ENCODE measurements at regions not wholly inside any gene's neighbourhood (a gene's known extent, or its start where the extent isn't known, plus 50 kb on each side); places are given as distances from the start of the nearest gene placed in this dataset.

DNA sequence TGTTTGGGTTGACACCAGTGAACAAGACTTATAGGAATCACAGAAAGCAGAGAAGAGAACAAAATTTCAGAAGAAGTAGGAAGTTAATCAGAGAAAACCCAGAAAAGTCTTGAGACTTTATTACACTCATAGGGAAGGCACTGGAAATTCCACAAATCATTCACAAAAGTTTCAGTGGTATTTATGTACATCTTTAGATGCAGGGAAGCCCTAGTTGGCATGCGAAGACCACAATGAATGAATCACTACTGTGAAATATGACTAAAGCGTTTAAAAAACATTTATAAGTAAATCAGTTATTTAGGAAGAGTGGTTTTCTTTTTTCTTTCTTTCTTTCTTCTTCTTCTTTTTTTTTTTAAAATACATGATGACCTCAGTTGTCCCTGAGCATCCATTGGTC lies 105.1 kb downstream of the NUP35 start:
- DNase-seq (ENCODE audit: extremely low spot score), result no peak
- CTCF ChIA-PET, result no interaction called here
- no peak for TF ChIP-seq CTBP1 (IDR thresholded peaks at IDR 0.05; ENCODE audit: borderline replicate concordance)
- TF ChIP-seq ZNF384 (IDR thresholded peaks at IDR 0.05), result no peak
- TF ChIP-seq FOXM1 (IDR thresholded peaks at IDR 0.05; ENCODE audit: borderline replicate concordance), result no peak
- TF ChIP-seq FOXA1 (IDR thresholded peaks at IDR 0.05), result no peak
- TF ChIP-seq L3MBTL2 (conservative IDR thresholded peaks at IDR 0.05), result no peak
- no peak for TF ChIP-seq ELF4 (IDR thresholded peaks at IDR 0.05)
- no peak for TF ChIP-seq LEF1 (IDR thresholded peaks at IDR 0.05; ENCODE audit: borderline replicate concordance)
- no peak for TF ChIP-seq ARNT (IDR thresholded peaks at IDR 0.05)
- TF ChIP-seq NFRKB (IDR thresholded peaks at IDR 0.05), result no peak
- TF ChIP-seq SUZ12 (IDR thresholded peaks at IDR 0.05), result no peak
- TF ChIP-seq SP1 (IDR thresholded peaks at IDR 0.05), result no peak
- no peak for TF ChIP-seq BHLHE40 (IDR thresholded peaks at IDR 0.05; ENCODE audit: borderline replicate concordance)
- TF ChIP-seq HDGF (IDR thresholded peaks at IDR 0.05; ENCODE audit: borderline replicate concordance), result no peak
- TF ChIP-seq, protein P1, sequence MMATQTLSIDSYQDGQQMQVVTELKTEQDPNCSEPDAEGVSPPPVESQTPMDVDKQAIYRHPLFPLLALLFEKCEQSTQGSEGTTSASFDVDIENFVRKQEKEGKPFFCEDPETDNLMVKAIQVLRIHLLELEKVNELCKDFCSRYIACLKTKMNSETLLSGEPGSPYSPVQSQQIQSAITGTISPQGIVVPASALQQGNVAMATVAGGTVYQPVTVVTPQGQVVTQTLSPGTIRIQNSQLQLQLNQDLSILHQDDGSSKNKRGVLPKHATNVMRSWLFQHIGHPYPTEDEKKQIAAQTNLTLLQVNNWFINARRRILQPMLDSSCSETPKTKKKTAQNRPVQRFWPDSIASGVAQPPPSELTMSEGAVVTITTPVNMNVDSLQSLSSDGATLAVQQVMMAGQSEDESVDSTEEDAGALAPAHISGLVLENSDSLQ (IDR thresholded peaks at IDR 0.05), result no peak
- no peak for TF ChIP-seq FOXK2 (IDR thresholded peaks at IDR 0.05)
- no peak for TF ChIP-seq TARDBP (IDR thresholded peaks at IDR 0.05)
- POLR2A ChIA-PET, result no interaction called here

DNA sequence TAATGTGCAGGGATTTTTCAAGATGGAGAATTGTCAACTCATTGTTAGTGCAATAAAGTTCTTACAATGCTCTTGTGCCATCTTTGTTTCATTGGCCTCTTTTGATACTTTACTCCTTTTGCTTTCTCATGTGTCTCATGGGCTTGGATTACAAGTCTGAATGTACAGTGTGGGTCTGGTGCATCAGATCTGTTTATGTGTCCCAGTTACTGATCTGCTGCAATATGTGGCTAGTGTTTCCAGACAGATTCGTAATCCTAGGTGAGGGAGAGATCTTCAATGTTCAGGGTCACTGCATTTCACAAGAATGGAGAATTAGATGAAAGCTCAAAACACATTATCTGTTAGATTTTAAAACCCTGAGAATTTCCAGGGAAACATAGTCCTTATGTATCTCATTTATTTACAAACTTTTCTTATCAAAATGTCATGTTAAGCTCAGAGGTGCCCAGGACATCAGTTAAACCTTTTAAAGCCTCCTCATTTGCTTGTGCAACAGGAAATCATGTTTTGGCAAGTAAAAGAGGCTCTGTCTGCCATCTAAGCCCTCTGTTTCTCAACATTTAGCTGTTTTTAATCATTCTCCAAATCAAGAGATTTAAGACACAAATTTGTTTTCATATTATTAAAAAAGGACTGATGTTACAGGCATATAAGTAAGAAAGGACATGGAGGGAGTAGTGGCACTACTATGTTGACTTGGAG lies 108.1 kb downstream of the NUP35 start:
- no peak for TF ChIP-seq FOXM1 (IDR thresholded peaks at IDR 0.05; ENCODE audit: borderline replicate concordance)
- no peak for TF ChIP-seq L3MBTL2 (conservative IDR thresholded peaks at IDR 0.05)
- TF ChIP-seq ARNT (IDR thresholded peaks at IDR 0.05), result no peak
- TF ChIP-seq BHLHE40 (IDR thresholded peaks at IDR 0.05; ENCODE audit: borderline replicate concordance), result no peak
- TF ChIP-seq FOXA1 (IDR thresholded peaks at IDR 0.05), result no peak
- no peak for TF ChIP-seq CTBP1 (IDR thresholded peaks at IDR 0.05; ENCODE audit: borderline replicate concordance)
- no peak for TF ChIP-seq SUZ12 (IDR thresholded peaks at IDR 0.05)
- no peak for TF ChIP-seq SP1 (IDR thresholded peaks at IDR 0.05)
- TF ChIP-seq ELF4 (IDR thresholded peaks at IDR 0.05), result no peak
- no peak for TF ChIP-seq ZNF384 (IDR thresholded peaks at IDR 0.05)
- TF ChIP-seq FOXK2 (IDR thresholded peaks at IDR 0.05), result no peak
- no peak for TF ChIP-seq LEF1 (IDR thresholded peaks at IDR 0.05; ENCODE audit: borderline replicate concordance)
- no peak for TF ChIP-seq HDGF (IDR thresholded peaks at IDR 0.05; ENCODE audit: borderline replicate concordance)
- TF ChIP-seq, protein P1 (IDR thresholded peaks at IDR 0.05), result no peak
- TF ChIP-seq TARDBP (IDR thresholded peaks at IDR 0.05), result no peak

DNA sequence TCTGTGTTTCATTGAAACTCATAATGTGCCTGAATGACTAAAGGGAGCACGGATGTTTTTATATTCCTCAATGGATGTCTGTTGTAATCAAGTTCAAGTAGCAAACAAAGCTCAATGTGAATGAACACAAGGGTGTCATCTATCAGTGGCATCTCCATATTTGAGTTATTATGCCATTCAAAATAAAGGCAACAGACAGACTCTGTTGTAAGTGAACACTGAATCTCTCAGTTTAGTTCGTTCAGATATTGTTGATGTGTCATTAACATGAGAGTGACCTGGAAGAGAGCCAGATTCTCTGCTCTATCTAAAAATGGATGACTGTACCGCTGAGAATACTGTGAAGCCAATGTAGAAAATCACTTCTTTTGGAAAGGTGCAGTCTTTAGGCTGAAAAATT lies 118.7 kb downstream of the NUP35 start:
- ChIA-PET CTCF (no interaction called here), POLR2A (no interaction called here)
- no peak for DNase-seq (ENCODE audit: extremely low spot score)
- no peak for TF ChIP-seq LEF1 (IDR thresholded peaks at IDR 0.05; ENCODE audit: borderline replicate concordance)
- no peak for TF ChIP-seq FOXK2 (IDR thresholded peaks at IDR 0.05)
- no peak for TF ChIP-seq BHLHE40 (IDR thresholded peaks at IDR 0.05; ENCODE audit: borderline replicate concordance)
- no peak for TF ChIP-seq FOXM1 (IDR thresholded peaks at IDR 0.05; ENCODE audit: borderline replicate concordance)
- no peak for TF ChIP-seq ARNT (IDR thresholded peaks at IDR 0.05)
- no peak for TF ChIP-seq CTBP1 (IDR thresholded peaks at IDR 0.05; ENCODE audit: borderline replicate concordance)
- no peak for TF ChIP-seq ELF4 (IDR thresholded peaks at IDR 0.05)
- no peak for TF ChIP-seq SP1 (IDR thresholded peaks at IDR 0.05)
- TF ChIP-seq, protein P1 (IDR thresholded peaks at IDR 0.05), result no peak
- TF ChIP-seq L3MBTL2 (conservative IDR thresholded peaks at IDR 0.05), result no peak
- TF ChIP-seq SUZ12 (IDR thresholded peaks at IDR 0.05), result no peak
- TF ChIP-seq NFRKB (IDR thresholded peaks at IDR 0.05), result no peak
- TF ChIP-seq FOXA1 (IDR thresholded peaks at IDR 0.05), result no peak

More for the DNA sequence above, 108.1 kb downstream of the NUP35 start:
- DNase-seq (ENCODE audit: extremely low spot score), result no peak
- POLR2A ChIA-PET, result no interaction called here
- CTCF ChIA-PET, result no interaction called here

DNA sequence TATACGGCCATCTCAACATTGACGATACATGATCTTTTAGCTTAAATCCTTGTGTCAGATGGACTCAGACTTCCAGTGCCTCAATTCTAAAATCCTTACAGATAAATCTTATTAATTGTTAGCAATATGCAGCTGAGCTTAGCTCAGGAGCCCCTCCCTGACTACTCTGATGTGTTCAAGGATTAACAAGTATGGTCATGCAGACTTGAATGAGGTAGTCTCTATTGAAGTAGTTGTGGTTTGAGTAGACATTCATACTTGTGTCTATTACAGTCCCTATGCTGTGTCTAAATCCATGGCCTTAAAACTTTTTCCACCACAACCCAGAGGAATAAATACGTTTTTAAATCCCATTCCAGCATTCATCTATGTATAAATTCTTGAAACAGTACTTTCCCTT lies 119.5 kb downstream of the NUP35 start:
- DNase-seq (ENCODE audit: extremely low spot score), result no peak
- ChIA-PET POLR2A (no interaction called here), CTCF (no interaction called here)
- TF ChIP-seq NFRKB (IDR thresholded peaks at IDR 0.05) (no peak), ARNT (IDR thresholded peaks at IDR 0.05) (no peak), L3MBTL2 (conservative IDR thresholded peaks at IDR 0.05) (no peak), CTBP1 (IDR thresholded peaks at IDR 0.05; ENCODE audit: borderline replicate concordance) (no peak), SP1 (IDR thresholded peaks at IDR 0.05) (no peak), HDGF (IDR thresholded peaks at IDR 0.05; ENCODE audit: borderline replicate concordance) (no peak)

DNA sequence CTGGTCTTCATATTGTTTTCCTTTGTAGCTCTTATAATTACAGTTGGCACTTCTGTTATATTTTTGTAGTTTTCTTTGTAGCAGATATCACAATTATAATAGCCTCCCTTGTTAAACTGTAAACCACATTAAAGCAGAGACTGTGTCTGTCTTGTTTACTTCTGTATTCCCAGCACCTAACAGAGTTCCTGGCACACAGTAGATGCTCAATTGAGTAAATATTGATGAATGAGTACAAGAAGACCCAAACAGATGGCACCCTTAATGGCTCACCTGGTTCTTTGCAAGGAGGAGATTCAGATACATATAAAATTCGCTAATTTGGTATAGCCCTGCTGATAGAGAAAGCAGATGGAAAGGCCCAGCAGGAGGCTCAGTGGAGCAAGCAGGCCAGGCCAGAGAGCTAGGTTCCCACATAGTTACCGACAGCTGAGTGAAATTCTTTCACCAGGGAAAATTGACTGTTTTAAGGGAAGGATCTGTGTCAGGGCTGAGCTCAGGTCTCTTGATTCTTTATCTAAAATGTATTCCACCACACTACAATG lies 120.1 kb downstream of the NUP35 start:
- POLR2A ChIA-PET, result no interaction called here
- DNase-seq (ENCODE audit: extremely low spot score), result no peak
- TF ChIP-seq ELF4 (IDR thresholded peaks at IDR 0.05) (no peak), TARDBP (IDR thresholded peaks at IDR 0.05) (no peak), LEF1 (IDR thresholded peaks at IDR 0.05; ENCODE audit: borderline replicate concordance) (no peak), FOXA1 (IDR thresholded peaks at IDR 0.05) (no peak), L3MBTL2 (conservative IDR thresholded peaks at IDR 0.05) (no peak), BHLHE40 (IDR thresholded peaks at IDR 0.05; ENCODE audit: borderline replicate concordance) (no peak), SUZ12 (IDR thresholded peaks at IDR 0.05) (no peak)
- CTCF ChIA-PET, result no interaction called here
